Fibroblast of the aortic adventitia (primary cell): ENCODE measurements at regions not wholly inside any gene's neighbourhood (a gene's known extent, or its start where the extent isn't known, plus 50 kb on each side); places are given as distances from the start of the nearest gene placed in this dataset.
"Not testable (repeated sequence)": the region's sequence is repeated elsewhere in the genome, so short reads cannot be mapped to it uniquely, and the experiment has no call there.

ENCODE experiments used
- DNase-seq: peaks from one replicate; pipeline ENCODE4 v3.0.0-alpha.2; 2010; ENCODE audit warnings: low read depth
- H3K4me3 ChIP-seq: 2 replicates; pipeline ENCODE4 v1.5.1; 2011; ENCODE audit warnings: low read depth, mild to moderate bottlenecking, control low read depth, low read length, moderate library complexity
- CTCF ChIP-seq: IDR thresholded peaks from 2 replicates; pipeline ENCODE4 v1.5.1; 2011; ENCODE audit warnings: mild to moderate bottlenecking, low read length, control low read depth, inconsistent platforms; ENCODE audit not compliant: insufficient read depth

DNA sequence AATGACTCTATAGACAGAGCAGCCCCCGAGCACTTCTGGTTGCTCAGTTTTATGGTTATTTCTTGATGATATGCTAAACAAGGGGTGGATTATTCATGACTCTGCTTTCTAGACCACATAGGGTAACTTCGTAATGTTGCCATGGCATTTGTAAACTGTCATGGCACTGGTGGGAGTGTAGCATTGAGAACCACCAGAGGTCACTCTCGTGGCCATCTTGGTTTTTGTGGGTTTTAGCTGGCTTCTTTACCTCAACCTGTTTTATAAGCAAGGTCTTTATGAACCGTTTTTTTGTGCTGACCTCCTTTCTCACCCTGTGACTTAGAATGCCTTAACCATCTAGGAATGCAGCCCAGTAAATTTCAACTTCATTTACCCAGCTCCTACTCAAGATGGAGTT, 1036.2 kb upstream of the FLRT2 start:
- DNase-seq, result no peak
- TF ChIP-seq CTCF, result no peak
- H3K4me3 ChIP-seq, result no peak overlapping the region

- H3K4me3 ChIP-seq, result no peak overlapping the region
- DNase-seq, result no peak
- TF ChIP-seq CTCF, result no peak
Measured at GRCh38 chr14:84496677-84497076, 1033.3 kb upstream of the FLRT2 start.

GRCh38 chr14:84512823-84513222, 1017.1 kb upstream of the FLRT2 start:
- H3K4me3 ChIP-seq, DNase-seq: not testable (repeated sequence)

GRCh38 chr14:84519836-84520235, 1010.1 kb upstream of the FLRT2 start:
- H3K4me3 ChIP-seq, result no peak overlapping the region
- TF ChIP-seq CTCF, result no peak
- DNase-seq, result no peak

GRCh38 chr14:84520711-84521338, 1009.1 kb upstream of the FLRT2 start:
- TF ChIP-seq CTCF, result no peak
- peak; percentile 2 for DNase-seq
- H3K4me3 ChIP-seq, result no peak overlapping the region

GRCh38 chr14:84523746-84524145, 1006.2 kb upstream of the FLRT2 start:
- H3K4me3 ChIP-seq, result no peak overlapping the region
- no peak for TF ChIP-seq CTCF
- no peak for DNase-seq

- H3K4me3 ChIP-seq, result no peak overlapping the region
- no peak for TF ChIP-seq CTCF
- DNase-seq, result no peak
Measured at GRCh38 chr14:84527706-84528105, 1002.2 kb upstream of the FLRT2 start.
